ENCODE measurements at regions not wholly inside any gene's neighbourhood (a gene's known extent, or its start where the extent isn't known, plus 50 kb on each side); places are given as distances from the start of the nearest gene placed in this dataset.

DNA sequence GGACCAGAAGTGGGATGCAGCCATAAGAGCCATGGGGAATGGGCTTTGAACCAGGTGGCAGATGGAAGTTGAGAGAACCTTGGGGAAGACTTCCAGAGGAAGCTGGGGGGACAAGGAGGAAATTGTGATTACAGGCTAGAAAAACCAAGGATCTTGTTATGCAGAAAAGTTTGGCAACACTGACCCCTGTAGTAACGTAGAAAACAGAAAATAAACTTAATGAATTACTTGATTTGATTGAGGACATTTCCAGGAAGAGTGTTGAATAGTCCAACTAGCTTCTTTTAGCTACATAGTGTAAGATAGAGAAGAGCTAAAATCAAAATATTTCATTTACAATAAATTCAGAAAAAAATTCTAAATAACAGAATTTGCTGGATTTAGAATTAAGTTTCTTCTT lies 91.9 kb upstream of the GPC1 start:
- no peak for DNase-seq (ENCODE audit: low read depth)

DNA sequence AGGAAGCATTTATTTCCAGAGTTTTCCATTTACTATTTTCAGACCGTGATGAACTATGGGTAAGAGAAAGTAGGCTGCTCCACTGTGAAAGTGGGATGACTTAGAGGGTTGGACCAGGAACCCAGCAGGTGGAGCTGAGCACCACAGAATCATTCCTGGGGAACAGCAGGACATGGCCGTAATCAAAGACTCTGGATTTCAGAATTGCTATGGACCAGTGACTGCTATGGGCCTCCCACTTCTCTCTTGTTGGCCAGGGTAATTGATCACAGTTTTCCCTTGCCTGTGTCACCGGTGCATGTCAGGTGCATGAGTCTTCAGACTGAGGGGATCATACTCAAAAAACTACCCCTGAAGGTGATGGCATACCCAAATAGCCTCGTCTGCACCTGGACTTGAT lies 90.6 kb upstream of the GPC1 start:
- no peak for DNase-seq (ENCODE audit: low read depth)

DNA sequence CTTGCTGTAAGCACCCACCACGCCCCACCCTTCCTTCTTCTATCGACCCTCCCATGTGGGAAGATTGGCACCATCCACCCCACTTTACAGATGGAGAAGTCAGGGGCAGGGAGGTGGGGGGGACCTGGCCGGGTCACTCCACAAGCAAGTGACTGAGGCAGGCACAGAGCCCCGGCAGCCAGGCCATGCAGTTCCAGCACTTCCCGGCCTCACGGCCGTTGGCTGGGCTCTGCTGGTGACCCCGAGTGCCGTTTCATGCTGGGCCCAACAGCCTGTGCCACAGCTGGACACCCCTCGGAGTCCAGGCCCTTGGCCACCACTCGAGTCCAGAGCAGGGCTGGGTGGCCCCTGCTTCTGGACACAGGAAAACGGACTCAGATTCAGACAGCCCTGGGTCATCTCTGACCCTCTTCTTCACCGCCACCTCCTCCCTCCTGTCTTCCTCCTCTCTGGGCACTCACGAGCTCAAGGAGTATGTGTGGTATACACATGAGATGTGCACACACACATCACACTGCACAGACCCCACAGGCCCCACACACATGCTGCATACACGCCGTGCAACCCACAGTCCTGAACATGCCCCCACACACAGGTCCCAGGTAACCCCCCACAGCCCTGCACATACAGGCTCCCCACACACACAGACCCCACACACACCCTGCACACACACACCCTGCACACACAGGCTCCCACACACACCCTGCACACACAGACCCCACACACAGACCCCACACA lies 89.3 kb upstream of the GPC1 start:
- DNase-seq (ENCODE audit: low read depth), result no peak

DNA sequence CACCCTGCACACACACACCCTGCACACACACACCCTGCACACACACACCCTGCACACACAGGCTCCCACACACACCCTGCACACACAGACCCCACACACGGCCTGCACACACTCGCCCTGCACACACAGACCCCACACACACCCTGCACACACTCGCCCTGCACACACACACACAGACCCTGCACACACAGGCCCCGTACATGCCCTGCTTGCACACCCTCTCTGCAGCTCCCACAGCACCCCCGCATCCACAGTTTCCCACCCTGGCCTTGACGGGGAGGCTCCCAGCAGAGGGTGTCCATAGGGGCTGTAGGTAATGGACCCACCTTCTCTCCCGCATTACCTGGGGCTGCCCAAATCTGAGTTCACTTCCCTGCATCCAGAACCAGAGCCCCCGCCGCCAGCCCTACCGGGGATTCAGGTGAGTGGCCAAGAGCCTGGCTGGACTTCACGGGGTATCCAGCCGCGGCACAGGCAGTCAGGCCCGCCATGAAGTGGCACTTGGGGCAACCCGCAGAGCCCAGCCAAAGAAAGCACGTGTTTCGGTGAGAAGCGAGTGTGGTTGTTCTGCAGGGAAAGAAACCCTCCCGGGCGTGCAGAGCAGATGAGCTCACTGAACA lies 88.6 kb upstream of the GPC1 start:
- DNase-seq (ENCODE audit: low read depth), result no peak

DNA sequence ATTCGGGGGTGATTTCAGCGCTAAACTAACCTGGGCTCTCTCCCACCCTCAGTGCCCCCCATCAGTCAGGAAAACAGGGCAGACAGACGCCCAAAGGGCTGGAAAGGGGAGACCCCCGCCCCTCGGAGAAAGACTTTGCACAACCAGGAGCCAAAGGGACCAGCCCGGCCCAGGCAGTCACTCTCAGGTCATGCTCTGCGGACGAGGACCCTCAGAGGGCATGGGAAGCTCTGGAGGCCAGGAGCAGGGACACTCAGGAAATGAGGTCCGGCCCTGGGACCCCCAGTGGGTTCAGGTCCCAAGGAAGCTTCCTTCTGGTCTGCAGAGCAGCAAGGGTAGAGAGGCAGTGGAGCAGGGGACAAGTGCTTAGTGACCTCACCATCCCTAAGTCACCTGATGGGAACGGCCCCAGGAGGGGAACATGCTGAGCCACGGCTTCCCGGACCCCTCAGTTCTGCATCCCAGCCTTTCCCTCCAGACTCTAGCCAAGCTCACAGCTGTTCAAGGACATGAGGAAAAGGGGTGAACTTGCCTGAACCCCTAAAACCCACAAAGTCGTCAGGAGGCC lies 88.0 kb upstream of the GPC1 start:
- no peak for DNase-seq (ENCODE audit: low read depth)

DNA sequence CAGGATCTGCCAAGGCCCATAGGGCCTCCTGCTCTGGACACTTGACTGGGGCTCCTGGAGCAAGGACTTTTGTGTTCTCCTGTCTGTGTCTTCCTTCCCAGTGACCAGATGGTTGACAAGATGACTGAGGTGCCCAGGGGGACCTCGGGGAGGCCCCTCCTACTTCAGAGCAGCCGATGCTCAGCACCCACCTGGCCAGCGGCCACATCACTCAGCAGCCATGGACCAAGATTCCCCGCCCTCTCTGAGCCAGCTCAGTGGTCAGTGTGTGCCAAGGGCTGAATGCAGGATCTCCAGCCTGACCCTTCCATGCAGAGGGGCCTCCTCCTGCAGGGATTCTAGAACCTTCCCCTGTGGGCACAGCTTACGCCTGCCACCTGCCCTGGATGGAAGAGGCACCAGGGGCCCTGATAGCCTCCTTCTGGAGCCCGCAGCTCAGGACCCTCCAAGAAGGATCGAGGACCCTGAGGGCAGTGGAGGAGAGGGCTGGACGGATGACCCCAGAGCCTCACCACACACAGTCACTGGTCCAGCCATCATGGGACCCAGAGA lies 87.4 kb upstream of the GPC1 start:
- no peak for DNase-seq (ENCODE audit: low read depth)

DNA sequence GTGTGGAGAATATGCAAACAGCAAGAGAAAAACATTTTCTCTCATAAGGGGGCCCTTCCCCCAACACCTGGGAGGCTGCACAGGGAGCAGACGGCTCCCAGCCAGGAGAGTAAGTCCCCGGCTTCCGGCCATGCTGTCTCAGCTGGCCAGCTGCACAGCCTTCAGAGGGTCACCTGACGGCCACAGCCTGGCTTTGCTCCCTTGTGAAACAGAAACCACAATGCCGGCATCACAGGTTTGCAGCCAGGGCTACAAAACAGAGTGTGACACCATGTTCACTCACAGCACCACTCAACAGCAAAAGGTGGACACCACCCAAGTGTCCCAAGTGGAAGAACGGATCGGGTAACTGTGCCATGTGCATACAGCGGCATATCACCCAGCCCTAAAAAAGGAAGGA lies 86.9 kb upstream of the GPC1 start:
- no peak for DNase-seq (ENCODE audit: low read depth)

DNA sequence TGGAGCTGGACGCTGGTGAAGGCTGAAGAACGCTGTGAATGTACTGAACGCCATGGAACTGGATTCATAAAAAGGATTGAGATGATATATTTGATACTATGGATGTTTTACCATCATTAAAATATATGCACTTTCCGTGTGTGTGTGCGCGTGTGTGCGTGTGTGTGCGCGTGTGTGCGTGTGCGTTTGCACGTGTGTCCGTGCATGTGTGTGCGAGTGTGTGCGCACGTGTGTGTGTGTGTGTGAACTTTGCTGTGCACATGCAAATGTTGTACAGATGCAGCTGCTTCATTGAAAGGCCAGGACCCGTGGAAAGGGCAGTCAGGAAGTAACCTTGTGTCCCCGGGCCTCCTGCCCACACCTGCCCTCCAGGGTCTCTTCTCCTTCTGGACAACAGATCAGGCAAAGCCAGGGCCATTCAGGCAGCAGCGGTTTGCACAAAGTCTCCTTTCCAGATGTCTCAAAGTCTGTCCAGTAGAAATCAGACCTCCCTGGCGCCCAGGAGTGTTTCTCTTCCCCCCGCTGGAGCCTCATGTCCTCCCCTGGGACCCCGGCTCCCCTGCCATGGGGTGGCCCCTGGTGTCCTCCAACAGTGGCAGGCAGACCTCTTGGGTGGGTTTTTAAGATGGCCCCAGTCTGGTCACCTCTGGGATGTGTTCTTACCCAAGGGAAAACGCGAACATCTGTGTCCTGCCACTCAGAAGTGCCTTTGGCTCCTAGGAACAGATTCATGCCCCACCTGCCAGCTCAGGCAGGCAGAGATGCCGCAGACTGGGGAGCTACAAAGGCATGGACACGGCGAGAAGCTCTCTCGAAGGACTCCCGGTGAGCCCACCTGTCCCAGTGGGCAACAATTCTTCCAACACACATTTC lies 86.1 kb upstream of the GPC1 start:
- DNase-seq (ENCODE audit: low read depth), result no peak

DNA sequence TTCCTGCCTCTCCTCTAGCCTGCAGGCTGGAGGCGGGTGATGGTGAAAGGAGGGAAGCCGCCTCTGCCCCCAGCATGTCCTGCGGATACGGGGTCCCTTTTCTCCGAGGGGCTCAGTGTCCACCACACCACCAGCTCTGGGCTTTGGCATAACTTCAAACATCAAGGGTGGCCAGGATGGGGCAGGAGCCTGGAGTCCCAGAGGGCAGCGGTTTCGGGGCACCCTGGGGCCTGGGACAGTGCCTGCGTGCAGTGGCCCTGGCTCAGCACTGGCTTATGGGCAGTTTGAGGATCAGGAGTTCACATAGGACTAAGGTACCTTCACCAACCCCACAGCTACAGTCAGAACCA lies 85.5 kb upstream of the GPC1 start:
- DNase-seq (ENCODE audit: low read depth), result no peak

DNA sequence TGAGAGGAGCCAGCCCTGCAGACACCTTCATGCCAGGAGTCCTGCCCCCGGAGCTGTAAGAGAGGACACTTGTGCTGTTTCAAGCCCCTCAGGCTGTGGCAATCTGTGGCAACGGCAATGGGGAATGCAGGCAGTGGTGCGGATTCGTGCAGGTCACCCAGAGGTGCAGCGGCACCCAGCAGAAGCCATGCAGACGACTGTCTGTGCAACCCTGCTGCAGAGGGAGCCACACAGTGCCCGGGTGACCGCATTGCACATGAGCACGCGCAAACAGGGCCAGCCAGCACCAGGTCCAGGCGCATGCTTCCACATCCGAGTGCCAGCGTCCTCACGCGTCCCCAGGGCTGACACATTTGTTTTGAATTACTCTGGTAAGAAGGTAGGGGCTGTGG lies 84.8 kb upstream of the GPC1 start:
- DNase-seq (ENCODE audit: low read depth), result no peak

DNA sequence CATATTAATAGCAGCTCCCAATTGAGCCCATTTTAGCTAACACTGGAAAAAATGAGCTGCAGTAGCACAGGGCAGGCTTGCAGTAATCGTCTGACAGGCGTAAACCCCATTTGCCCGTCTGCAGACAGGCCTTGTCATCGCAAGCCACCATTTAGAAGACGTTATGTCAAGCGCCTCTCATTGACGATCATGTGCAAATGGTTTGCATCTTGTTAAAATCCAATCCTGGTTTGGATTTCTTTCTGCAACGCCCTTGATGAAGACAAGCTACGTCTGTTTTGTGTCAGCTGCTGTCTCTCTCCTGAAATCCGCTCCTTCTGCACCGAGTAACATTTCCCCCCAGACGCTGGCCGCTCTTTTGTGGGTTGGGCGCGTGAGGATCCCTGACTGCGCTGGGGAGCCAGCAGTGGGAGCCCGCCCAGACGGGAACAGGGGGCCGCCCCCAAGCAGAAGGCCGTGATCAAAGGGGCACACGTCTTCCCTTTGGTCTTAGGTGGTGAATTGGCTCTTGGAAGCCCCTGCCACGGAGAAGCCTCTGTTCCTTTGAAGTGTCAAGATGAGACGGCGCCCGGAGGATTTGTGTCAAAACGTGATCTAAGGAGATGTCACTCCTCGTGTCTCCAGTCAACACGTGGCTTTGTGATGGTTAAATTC lies 84.2 kb upstream of the GPC1 start:
- no peak for DNase-seq (ENCODE audit: low read depth)

DNA sequence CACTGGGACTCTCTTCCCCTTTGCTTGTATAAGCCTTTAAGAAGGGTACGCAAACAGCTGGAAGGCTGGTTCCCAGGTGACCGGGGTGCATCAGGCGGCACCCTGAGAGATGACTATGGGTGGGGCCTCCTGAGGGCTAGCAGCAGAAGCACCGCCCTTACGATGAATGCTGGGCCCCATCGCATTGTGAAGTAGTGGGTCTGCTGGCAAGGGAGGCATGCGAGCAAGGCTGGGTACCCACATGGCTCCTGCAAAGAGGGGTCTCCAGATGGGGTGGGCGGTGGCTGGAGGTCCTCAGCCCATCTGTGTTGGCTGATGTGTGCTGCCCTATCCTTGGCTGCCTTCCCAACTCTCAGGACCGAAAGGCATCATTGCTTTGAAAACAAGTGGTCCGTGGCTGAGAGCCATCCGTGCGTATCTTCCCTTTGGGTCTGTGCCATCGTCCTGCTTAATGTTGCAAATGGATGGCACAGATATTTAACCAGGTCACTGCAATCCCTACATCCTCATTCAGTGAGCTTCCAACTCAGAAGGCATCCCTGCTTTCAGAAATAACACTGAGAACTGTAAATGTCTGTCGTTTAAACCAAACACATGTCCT lies 83.5 kb upstream of the GPC1 start:
- DNase-seq (ENCODE audit: low read depth), result no peak

DNA sequence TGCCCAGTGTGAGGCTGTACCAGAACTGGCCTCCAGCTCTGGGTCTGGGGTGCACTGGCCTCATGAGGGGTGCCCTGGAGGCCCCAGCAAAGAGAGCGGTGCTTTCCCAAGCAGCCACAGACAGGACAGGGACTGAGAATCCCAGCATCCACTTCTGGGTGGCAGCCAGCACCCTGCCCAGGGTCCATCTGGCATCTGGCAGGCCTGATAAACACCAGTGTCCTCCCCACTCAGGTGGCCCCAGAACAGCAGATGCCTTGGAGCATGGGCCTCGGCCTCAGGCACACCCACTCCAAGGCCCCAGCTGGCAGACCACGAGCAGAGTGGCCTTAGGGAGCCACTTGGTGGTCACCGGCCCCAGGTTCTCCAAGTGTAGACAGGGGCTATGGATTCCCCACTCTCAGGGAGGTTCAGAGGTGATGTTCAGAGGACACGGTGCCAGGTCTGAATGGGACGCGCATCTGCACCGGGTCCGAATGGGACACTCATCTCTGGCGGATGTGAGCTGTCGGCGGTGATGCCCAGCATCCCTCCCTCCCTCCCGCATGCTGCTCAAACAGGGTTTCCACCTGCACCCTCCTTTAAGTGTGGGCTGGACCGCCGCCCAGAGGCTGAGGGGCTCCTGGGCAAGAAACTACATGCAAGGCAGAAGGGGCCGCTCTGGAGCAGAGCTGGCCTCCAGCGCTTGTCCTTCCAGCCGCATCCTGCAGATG lies 82.2 kb upstream of the GPC1 start:
- no peak for DNase-seq (ENCODE audit: low read depth)

DNA sequence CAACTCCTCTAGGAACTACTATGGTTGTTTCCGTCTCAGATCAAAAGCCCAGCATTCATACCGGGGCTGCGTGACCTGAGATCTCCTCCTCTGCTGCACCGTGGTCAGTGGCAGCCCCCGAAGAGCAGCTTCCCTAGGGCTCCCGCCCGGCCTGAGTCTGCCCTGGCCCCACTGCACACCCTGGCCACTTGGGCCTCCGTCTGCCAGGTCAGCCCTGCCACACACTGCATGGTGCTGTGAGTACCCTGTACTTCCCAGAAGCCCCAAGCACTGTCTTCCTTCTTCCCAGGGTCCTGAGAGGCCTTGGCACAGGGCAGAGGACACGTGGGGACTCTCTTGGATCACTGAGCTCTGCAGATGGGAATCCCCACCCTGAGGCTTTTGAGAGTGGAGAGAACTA lies 81.5 kb upstream of the GPC1 start:
- DNase-seq (ENCODE audit: low read depth), result no peak

DNA sequence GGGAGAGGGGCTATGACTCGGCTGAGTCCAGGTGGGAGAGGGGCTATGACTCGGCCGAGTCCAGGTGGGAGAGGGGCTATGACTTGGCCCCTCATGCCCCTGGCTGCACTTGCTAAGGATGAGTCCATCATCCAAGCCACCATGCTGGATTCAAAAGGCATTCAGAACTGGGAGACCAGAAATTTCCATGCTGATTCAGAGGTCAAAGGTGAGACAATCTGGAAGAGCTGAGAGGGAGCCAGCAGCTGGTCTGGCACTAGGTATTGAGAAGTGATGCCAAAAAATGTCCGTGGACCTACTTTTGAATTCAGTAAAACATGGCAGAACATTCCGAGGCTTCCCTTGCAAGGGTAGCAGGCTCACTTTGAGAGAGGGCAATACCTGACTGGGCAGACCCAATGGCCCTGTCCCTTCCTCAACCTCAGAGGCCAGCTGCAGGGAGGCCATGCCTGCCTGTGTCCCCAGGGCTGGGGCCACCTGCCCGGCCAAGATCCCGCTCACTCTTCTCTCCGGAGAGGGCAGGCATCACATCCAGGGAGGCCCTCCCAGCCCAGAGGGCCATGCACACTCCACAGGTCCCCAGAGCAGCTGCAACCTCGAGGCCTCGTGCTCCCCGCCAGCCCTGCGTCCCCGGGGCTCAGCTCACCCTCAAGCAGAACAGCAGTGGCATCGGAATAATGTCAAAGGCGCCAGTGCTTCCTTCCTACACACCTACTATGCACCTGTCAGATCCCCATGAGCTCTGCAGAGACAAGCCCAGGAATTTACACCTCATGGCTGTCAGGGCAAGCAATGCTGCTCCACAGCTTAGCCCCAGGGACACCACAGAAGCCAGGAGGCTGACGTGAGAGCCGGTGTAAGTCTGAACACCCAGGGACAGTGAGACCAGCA lies 80.2 kb upstream of the GPC1 start:
- no peak for DNase-seq (ENCODE audit: low read depth)

DNA sequence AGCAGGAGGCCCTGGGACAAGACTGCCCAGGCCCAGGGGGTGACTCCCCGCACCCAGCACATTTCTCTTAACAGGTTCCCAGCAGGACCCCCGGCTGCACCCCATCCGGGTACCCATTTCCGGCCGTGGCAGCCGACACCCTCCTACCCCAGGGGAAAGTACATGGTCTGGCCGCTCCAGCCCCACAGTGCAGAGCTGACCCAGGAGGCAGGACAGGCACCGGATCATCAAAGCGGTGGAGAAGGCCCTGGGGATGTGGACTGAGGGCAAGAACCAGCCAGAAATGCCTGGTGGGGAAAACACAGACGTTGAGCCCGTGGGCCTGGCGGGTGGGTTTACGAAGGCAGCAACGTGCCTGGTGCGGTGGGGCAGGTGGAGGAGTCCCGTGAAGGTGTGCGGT lies 79.5 kb upstream of the GPC1 start:
- no peak for DNase-seq (ENCODE audit: low read depth)

DNA sequence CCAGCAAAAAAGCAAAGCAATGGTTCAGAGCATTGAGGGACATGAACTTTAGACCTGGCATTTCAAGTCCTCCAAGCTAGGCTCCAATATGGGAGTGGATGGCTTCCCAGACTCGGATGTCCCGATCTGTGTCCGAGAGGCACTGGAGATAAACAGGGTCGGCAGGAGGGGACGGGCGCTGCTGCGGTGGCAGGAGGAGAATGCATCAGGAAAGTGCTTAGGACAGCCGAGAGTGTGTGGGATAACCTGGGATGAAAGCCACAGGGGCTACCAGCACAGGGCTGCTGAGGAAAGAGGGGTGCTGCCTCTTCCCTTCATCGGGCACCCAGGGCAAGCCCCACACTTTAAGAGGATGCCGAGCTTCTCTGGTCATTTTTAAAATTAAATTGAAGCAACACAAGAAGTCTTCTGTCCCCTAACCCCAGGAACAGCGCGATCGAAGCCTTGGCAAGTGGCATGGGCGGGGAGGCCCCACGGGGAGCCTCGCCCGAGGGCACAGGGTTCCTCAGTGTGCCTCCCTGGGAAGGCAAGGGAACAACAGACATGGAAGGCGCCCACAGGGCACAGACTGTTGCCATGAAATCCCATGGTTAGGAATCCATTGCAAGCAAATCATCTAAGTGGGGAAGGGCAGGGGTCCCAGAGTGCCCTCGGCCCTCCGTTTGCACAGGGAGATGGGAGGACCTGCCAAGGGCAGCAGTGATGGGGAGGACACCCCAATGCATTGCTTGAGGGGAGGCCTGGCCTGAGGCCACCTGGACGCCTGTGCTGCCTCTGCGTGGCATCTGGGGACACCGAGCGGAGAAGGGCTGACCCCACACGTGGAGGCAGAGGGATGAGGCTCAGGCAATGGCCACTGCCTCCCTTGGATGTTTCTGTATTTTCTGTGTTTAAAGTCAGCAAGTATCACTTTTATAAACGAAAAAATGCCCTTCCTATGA lies 78.5 kb upstream of the GPC1 start:
- no peak for DNase-seq (ENCODE audit: low read depth)

DNA sequence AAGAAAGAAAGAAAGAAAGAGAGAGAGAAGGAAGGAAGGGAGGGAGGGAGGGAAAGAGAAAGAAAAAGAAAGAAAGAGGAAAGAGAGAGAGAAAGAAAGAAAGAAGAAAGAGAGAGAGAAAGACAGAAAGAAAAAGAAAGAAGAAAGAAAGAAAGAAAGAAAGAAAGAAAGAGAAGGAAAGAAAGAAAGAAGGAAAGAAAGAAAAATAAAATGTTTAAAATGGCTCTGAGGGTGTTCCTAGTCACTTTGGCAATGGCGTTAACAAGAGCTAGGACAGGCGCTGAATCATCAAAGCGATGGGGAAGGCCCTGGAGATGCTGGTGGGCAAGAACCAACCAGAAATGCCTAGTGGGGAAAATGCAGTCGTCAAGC lies 77.8 kb upstream of the GPC1 start:
- DNase-seq (ENCODE audit: low read depth), result no peak

DNA sequence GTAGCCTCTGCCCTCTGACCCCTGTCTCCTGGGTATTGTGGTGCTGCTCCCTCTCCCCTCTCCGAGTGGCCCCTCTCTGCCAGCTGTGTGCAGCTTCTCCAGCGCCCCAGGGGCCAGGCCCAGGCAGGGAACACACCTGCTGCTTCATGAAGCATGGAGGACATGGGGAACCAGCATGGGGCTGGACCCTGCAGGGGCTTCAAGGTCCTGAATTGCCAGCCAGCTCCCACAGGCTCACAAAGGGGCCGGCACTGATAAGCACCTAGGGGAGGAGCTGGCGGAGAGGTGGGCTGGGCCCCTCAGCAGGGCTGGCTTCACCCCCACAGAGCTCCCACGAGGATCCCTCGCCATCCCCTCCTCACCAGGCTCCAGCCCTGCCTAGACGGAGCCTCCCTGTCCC lies 77.4 kb upstream of the GPC1 start:
- no peak for DNase-seq (ENCODE audit: low read depth)
